KBM-7 (cell line): ENCODE measurements at regions not wholly inside any gene's neighbourhood (a gene's known extent, or its start where the extent isn't known, plus 50 kb on each side); places are given as distances from the start of the nearest gene placed in this dataset.

ENCODE experiments used
- DNase-seq: peaks from one replicate; pipeline ENCODE4 v3.0.0-alpha.2; 2015
- in situ Hi-C: fragments of 300-500 bp; cut with MboI; formaldehyde crosslinking; loops from 2 replicates; pipeline ENCODE4 v1.14.3; 2020; ENCODE audit warnings: low sequenced_read_pairs, low pct_unique_long_range_greater_than_20kb, mixed read lengths

DNA sequence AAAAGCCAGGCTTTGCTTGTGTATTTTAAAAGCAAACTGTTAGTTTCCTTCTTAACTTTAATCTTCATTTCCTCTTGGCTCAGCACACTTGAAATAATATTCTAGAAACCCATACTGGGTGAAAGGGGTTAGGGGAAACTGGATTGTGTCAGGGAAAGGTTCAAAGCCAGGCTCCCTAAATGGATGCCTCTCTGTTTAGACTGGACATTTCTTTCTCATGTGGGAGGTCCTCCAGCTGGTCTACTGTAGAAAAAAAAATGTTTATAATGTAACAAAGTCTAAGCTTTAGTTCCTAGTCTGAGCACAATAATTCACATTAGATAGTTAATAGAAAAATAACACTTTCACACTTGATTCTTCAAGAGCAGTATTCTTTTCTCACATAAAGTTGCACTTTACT lies 89.0 kb upstream of the AKIRIN2 start:
- in situ Hi-C loops, result no loop called here
- no peak for DNase-seq

DNA sequence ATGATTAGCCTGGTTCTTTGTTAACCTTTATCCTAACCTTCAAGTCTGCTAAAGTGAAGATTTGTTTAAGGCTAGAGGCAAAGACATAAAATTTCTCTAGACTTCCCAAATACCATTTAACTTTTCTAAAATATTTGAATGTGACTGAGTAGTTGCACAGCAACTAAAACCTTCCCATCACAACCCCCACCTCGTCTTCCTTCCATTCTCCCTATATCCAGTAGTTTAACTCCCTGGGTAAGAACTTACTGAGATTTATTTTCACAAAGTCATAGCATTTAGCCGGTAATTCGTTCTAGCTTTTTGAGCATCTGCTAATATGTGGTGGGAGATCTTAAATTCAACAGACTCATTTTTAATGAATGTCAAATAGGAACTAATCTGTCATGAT lies 87.9 kb upstream of the AKIRIN2 start:
- in situ Hi-C loops, result no loop called here
- DNase-seq, result no peak

DNA sequence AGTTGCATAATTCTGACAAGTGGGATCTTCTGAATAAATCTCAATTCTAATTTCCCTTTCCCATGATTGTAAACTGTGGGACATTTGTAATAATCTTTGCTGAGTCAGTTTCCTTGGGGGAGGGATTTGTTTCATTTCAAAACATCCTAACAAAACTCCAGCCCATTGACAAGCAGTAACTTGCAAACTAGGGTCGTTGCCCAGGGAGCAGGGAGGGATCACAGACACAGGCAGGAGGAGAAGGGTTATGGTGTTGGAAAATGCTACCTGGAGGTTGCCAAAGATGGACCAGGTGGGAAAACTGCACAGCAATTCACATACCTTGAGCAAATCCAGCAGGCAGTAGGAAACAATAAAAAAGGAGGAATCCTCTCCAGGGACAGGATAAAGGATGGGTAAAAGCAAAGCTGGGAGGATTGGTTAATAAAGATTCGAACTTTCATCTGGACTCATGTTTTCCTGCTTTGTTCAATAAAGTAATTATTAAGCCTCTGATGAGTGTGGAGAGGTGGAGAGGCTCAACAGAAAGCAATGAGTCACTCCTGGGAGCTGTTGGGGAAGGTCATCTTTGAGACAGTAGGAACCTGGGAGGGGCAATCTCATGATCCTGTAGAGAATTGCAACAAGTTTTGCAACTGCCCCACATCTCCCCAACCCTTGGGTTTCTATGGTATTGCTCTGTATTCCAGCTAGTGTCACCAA lies 87.3 kb upstream of the AKIRIN2 start:
- in situ Hi-C loops, result no loop called here
- no peak for DNase-seq

DNA sequence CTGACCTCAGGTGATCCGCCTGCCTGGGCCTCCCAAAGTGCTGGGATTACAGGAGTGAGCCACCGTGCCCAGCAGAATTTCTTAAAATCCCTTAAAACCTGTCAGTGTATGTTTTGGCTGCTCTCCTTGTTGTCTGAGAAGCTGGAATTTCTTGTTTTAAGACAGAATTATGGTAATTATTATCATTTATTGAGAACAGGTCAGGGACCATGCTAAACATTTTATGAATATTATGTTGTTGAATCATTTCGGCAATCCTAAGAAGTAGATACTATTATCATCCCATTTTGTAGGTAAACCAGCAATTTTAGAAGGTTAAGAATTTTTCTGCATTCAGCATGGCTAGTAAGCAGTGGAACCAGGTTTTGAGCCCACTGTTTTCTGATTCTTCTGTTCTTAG lies 86.1 kb upstream of the AKIRIN2 start:
- DNase-seq, result no peak
- in situ Hi-C loops, result no loop called here

DNA sequence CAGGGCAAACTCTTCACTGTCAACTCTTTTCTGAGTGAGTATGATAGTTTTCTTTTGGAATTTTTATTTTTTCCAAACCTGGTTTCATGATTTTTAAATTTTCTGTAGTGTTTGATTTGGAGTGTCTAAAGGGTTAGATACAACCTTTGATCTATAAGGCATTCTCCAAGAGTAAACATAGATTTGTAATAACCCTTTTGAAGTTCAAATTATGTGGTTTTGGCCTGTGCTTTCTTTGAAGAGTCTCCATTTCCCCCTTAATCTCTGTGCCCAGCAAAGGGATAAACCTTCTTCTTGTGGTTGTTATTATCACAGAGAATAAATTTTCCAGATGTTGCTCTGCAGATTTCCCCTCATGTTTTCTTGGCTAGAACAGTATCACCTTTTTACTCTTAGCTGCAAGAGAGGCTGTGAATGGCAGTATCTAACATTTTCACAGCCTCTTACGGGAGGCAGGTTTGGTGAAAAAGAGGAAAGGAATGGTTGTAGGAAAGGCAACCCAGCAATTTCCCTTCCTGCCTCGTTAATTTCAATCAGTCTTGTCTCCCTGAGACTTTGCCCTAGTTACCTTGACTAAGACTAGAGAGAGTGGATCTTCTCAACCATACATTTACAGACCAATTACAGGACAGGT lies 83.3 kb upstream of the AKIRIN2 start:
- in situ Hi-C loops, result no loop called here
- DNase-seq, result no peak

DNA sequence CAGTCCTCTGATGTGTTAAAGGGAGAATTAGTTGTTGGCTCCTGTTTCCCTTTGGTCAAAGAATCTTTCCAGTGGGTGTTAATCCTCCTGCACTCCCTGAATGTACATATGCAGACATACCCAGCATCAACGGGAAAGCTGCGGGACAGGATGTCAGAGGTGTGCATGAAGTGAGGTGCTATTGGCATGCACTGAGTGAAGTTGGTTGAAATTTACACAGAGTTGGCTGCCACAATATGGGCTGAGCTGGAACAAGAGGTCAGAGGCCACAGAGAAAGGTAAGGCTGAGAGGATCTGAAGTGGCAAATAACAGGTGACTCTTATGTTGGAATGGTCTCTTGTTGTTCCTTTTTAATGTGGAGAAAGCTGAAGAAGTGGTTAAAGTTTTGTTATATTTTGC lies 82.7 kb upstream of the AKIRIN2 start:
- in situ Hi-C loops, result no loop called here

DNA sequence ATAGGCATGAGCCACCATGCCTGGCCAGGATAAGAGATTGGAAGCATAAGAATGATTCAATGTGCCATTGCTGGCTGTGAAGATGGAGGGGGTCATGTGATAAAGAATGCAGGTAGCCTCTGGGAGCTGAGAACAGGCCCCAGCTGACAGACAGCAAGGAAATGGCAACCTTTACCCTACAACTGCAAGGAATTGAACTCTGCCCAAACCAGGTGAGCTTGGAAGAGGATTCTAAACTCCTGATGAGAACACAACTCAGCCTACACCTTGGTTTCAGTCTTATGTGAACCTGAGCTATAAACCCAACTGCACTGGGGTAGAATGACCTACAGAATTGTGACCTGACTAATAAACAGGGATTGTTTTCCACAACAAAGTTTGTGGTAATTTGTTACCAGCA lies 82.0 kb upstream of the AKIRIN2 start:
- no peak for DNase-seq
- in situ Hi-C loops, result no loop called here

More for the DNA sequence above, 82.7 kb upstream of the AKIRIN2 start:
- no peak for DNase-seq

DNA sequence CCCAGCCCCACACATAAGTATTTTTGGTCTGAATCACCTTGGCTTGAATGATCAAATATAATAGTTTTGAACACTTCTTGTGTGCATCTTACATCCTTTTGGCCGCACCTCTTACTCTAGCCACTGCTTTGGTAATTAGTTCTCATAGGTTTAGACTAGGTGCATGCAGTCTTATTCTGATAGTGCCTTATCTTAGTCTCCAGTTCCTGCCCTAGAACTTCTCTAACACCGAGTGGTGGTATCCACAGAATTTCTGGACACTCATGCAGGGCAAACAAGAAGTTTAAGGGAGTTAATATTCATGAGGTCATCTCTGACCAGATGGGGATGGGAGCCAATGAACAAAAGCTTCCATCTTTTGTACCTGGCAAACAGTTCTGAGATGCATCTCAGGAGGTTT lies 77.5 kb upstream of the AKIRIN2 start:
- DNase-seq, result no peak
- in situ Hi-C loops, result no loop called here

DNA sequence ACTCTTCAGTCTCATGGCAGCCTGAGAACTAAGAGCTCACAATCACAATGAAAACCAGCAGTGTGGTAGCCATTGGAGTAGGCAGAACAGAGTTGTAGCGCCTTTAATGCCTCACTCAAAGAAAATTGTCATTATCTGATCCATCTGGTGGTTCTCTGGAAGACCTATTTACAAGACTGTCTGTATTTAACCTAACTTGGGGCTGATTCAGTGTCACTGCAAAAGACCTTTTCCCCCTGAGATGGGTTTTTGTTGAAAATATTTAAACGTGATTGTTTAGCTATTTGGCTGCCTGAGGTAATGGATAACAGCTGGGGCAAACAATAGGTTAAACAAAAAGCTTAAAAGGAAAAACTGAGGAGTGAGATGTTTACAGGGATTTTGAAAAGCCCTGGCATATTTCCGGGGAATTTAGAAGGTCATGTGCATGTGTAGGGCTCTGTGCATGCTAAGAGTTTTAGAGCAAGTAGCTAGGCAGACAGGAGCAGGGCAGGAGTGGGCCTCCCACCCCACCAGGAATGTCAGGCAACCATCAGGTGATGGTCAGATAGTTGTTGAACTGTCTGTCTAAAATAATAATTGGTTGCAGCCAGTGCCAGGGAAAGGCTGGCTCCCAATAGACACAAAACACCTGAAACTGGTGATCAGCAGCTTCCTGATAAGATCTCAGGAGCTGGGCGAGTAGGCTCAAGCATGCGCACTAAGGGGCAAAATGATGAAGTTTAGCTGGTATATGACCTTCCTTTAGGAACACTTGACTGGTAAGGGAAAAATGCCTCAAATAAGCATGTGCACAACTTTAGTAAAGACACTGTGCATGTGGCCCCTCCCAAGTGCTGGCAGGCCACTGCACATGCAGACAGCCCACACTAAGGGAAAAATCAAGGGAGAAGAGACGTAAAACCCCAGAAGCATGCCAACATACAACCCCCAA lies 70.8 kb upstream of the AKIRIN2 start:
- in situ Hi-C loops, result no loop called here
- no peak for DNase-seq

DNA sequence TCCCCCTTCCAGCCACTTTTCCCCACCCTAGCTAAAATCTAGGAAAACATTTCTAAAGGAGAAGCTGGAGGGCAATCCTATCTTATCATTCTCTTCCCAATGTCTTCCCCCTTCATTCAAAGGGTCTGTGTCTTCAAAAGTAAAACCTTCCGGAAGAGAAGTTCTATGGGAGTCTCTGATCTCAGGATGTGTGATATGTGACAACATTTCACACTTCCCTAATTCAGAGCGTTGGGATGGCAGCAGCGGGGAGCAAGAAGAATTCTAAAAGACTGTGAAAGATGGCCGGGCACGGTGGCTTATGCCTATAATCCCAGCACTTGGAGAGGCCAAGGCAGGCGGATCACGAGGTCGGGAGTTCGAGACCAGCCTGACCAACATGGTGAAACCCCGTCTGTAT lies 65.4 kb upstream of the AKIRIN2 start:
- DNase-seq, result no peak
- in situ Hi-C loops, result no loop called here

DNA sequence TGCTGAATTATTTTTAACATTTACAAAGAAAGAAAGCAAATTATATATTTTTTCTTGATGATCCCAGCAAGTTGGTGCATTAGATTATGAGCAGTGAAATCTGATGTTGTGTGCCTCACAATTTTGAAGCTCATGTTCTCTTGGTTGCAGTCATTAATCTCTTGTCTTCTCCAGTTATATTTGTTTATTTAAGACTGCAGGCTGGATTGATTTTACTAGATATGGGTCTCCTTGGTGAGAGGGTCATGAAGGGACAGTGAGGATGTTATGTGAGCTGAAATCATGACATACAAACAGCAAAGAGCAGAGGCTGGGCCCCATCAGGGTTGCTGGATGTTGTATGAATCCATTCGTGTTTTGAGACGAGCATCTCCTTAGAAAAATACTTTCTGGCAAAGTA lies 64.2 kb upstream of the AKIRIN2 start:
- DNase-seq, result no peak
- in situ Hi-C loops, result no loop called here

DNA sequence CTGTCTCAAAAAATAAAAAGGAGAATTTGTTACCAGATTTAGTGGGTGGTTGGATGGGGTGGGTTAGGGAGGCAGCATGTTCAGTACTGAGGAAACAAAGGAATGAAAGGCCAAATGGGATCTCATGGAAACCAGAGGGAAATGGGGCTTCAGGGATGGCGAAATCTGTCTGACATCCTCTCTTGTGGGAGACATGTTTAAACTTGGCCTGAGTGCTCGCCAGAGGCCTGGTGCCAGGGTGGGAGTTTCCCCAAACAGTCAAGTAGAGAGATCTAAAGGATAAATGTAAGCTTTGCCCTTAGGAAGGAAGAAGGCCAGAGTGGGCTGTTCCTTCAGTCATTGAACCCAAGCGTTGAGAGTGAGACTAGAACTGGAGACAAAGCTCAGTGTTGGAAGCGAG lies 61.9 kb upstream of the AKIRIN2 start:
- in situ Hi-C loops, result no loop called here
- no peak for DNase-seq

DNA sequence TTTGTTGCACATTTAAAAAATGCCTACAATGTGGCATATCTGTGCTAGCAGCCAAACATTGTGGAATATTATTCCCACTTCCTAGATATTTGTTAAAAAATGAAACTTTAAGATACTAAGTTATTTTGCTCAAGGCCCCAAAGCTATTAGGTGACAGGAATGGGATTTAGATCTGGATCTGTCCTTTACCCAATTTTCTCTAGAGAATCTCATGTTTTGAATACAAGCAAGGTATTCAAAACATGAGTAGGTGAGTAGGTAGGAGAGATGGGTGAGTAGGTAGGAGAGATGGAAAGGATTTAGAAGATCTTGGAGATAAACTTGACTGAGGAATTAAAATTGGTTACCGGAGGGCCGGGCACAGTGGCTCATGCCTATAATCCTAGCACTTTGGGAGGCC lies 61.2 kb upstream of the AKIRIN2 start:
- DNase-seq, result no peak
- in situ Hi-C loops, result no loop called here

DNA sequence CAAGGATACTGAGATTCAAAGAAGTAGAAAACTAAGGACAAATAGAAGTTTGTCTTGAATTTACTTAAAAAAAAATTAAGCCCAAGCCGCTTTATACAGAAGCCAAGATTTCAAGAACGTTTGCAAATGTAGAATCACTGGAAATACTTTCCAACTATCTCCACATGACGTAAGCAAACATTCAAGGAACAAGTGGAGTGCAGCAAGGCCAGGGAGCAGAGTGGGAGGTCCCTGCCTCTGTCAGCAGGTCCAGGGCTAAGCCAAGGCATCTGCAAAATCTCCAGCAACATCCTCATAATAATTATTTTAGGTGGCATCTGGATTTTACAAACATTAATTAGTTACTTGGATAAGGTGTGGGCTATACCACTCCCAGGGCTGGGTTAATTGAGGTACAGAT lies 60.1 kb upstream of the AKIRIN2 start:
- DNase-seq, result no peak
- in situ Hi-C loops, result no loop called here

DNA sequence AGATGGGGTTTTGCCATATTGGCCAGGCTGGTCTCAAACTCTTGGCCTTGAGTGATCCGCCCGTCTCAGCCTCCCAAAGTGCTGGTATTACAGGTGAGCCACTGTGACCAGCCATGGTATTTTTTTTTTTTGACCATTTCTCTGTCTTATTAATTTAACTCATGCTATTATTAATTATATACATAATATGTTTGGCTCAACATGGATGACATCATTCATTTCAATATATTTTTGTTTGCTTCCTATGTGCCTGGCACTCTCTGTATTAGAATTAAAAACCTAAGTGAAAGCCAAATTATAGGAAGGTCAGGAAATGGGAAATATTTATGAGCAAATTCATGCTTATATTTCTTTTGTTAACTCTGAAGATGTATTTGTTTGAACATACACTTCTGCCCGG lies 55.8 kb upstream of the AKIRIN2 start:
- in situ Hi-C loops, result no loop called here
- DNase-seq, result no peak

DNA sequence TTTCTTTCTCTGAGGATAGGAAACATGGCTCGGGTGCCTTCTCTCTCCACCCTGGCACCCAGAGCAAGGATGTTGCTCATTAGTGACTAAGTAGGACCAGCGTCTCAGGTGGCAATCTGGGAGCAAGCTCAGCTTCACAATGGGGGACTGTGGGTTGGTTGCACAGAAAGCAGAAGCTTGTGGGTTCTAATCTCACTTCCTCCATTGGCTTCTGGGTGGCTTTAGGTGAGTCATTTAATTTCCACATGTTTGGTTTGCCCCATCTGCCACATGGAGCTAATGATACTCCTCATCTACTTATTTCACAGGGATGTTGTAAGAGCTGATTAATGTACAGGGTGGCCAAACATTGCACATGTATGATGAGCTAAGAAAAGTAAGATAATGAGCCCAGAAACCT lies 54.8 kb upstream of the AKIRIN2 start:
- DNase-seq, result peak; percentile 96
- in situ Hi-C loops, result no loop called here

DNA sequence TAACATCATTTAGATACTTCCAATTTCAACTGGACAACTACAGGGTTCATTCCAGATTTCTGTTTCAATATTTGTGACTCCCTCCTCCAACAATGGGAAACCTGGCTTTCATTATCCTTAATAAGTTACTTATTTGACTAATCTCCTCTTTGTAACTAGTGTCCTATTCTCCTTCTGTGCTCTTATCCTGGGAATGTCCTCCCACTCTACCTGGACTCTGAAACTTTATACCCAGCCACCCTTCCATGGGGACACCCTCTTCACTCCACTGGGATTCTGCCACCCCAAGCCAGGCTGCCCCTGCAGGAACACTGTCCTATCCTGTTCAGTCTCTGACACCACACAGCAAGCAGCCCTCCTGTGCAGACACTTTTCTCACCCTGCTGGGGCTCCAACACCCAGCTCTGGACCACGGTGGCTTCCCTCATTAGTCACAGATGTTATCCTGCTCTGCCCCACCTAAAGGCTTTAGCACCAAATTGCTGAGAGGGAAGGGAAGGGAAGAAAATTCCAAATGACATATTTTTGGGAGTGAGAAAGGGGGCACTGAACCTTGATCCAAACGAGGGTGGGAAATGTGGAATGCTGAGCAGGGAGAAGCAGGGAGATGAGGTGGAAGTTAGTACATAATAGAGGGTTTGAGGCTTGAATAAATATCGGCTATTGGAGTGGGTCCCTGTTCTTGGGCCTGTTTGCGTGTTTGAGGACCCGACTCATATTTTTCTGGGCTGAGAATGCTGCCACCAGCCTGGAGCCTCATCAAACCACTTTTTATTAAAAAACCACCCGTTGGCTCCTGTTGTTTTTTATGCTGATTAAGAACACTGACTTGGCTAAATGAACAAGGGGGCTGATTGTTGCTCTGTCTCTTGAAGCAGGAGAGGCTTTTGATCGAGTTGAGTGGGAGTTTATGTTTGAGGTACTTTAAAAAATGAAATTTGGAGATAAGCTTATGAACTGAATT lies 54.0 kb upstream of the AKIRIN2 start:
- peak; percentile 24 for DNase-seq
- in situ Hi-C loops, result no loop called here

DNA sequence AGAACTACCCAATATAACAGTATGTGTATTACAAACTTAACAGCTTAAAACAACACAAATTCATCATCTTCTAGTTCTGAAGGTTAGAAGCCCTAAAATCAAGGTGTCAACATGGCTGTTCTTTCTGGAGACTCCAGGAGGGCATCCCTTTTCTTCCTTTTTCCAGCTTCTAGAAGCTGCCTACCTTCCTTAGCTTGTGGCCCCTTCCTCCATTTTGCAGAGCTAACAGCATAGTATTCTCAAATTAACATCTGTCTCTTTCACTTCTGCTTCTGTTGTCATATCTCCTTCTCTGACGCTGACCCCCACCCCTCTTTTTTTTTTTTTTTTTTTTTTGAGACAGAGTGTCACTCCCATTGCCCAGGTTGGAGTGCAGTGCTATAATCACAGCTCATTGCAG lies 52.8 kb upstream of the AKIRIN2 start:
- in situ Hi-C loops, result no loop called here
- peak; percentile 37 for DNase-seq

DNA sequence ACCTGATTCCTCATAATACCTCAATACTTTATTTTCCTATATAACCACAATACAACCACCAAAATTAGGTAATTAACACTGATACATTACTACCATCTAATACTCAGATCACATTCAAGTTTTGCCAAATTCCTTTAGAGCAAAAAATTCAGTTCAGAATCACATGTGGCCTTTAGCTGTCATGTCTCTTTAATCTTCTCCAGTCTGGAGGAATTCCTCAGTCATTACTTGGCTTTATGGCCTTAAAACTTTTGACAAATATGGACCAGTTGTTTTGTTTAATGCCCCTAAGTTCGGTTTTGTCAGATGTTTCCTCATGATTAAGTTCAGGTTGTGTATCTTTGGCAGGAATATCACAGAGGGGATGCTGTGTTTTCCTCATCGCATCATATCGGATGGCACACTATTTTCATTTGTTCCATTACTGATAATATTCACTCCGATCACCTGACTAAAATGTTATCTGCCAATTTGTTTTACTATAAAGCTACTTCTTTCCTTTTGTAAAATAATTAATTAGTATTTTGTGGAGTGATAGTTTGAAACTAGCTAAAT lies 51.2 kb upstream of the AKIRIN2 start:
- in situ Hi-C loops, result no loop called here

More for the DNA sequence above, 51.2 kb upstream of the AKIRIN2 start:
- no peak for DNase-seq
